ENCODE measurements at regions not wholly inside any gene's neighbourhood (a gene's known extent, or its start where the extent isn't known, plus 50 kb on each side); places are given as distances from the start of the nearest gene placed in this dataset.

DNA sequence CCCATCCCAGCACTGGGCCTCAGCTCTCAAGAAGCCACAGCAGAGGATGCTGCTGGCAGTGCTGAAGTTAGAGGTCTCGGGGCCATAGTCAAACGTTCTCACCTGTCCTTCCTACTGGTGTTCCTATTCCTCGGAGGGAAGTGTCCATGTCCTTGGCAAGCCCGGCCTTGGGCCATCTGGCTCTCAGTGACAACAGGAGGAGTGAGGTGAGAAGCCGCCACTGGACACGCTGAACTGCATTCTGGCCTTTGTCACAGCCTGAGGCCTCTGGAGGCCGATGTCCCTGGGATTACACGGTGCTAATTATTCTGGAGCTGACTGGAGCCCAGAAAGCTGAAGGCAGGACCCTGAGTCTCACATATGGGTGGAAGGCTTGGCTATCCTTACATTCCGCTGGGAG is 92.5 kb downstream of the OLFM1 start:
- H2BK120ac ChIP-seq (ENCODE audit: low read depth, low read length): no peak overlapping the region
- H3K9me3 ChIP-seq (ENCODE audit: control insufficient read depth, insufficient read depth, low read length): peaks cover 24% of the 10 kb centered on the region
- no peak overlapping the region for H3K9ac ChIP-seq (ENCODE audit: low read depth, low read length)
- H2AK5ac ChIP-seq (ENCODE audit: low read depth, low read length): no peak overlapping the region
- H4K5ac ChIP-seq (ENCODE audit: low read depth, low read length): no peak overlapping the region
- POLR2A ChIA-PET (ENCODE audit: unreplicated experiment): no interaction called here
- H3K79me1 ChIP-seq (ENCODE audit: low read depth in 1 of 2, low read length in 2 of 2): no peaks in the 10 kb centered on the region
- no peak overlapping the region for H2BK5ac ChIP-seq (ENCODE audit: low read depth, low read length, poor library complexity, severe bottlenecking)
- H3K4ac ChIP-seq (ENCODE audit: low read depth, low read length): no peak overlapping the region
- no peaks in the 10 kb centered on the region for H3K4me1 ChIP-seq (ENCODE audit: control insufficient read depth, insufficient read depth, low read length)
- TF ChIP-seq FOS (IDR thresholded peaks at IDR 0.05; ENCODE audit: low read depth, low read length) (no peak), SMC3 (IDR thresholded peaks at IDR 0.05; ENCODE audit: low read depth, low read length) (no peak), POLR2A (IDR thresholded peaks at IDR 0.05; ENCODE audit: low read depth, low read length) (no peak), MAZ (IDR thresholded peaks at IDR 0.05; ENCODE audit: borderline replicate concordance, low read depth, low read length) (no peak), RAD21 (IDR thresholded peaks at IDR 0.05; ENCODE audit: low read length) (no peak), CHD1 (IDR thresholded peaks at IDR 0.05; ENCODE audit: low read depth, low read length) (no peak), RFX5 (IDR thresholded peaks at IDR 0.05; ENCODE audit: low read depth, low read length) (no peak), NFE2L2 (IDR thresholded peaks at IDR 0.05; ENCODE audit: low read depth, low read length) (no peak), MXI1 (IDR thresholded peaks at IDR 0.05; ENCODE audit: borderline replicate concordance, low read depth, low read length) (no peak), MAFK (IDR thresholded peaks at IDR 0.05; ENCODE audit: low read depth, low read length) (no peak), CEBPB (IDR thresholded peaks at IDR 0.05; ENCODE audit: low read depth, low read length) (no peak), RCOR1 (IDR thresholded peaks at IDR 0.05; ENCODE audit: insufficient replicate concordance, low read length) (no peak)
- TF ChIP-seq, protein P1, sequence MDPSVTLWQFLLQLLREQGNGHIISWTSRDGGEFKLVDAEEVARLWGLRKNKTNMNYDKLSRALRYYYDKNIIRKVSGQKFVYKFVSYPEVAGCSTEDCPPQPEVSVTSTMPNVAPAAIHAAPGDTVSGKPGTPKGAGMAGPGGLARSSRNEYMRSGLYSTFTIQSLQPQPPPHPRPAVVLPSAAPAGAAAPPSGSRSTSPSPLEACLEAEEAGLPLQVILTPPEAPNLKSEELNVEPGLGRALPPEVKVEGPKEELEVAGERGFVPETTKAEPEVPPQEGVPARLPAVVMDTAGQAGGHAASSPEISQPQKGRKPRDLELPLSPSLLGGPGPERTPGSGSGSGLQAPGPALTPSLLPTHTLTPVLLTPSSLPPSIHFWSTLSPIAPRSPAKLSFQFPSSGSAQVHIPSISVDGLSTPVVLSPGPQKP (IDR thresholded peaks at IDR 0.05; ENCODE audit: borderline replicate concordance, low read depth, low read length): no peak
- TF ChIP-seq, protein P2, sequence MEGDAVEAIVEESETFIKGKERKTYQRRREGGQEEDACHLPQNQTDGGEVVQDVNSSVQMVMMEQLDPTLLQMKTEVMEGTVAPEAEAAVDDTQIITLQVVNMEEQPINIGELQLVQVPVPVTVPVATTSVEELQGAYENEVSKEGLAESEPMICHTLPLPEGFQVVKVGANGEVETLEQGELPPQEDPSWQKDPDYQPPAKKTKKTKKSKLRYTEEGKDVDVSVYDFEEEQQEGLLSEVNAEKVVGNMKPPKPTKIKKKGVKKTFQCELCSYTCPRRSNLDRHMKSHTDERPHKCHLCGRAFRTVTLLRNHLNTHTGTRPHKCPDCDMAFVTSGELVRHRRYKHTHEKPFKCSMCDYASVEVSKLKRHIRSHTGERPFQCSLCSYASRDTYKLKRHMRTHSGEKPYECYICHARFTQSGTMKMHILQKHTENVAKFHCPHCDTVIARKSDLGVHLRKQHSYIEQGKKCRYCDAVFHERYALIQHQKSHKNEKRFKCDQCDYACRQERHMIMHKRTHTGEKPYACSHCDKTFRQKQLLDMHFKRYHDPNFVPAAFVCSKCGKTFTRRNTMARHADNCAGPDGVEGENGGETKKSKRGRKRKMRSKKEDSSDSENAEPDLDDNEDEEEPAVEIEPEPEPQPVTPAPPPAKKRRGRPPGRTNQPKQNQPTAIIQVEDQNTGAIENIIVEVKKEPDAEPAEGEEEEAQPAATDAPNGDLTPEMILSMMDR (conservative IDR thresholded peaks at IDR 0.05; ENCODE audit: low read depth, low read length): no peak
- TF ChIP-seq, protein P3, sequence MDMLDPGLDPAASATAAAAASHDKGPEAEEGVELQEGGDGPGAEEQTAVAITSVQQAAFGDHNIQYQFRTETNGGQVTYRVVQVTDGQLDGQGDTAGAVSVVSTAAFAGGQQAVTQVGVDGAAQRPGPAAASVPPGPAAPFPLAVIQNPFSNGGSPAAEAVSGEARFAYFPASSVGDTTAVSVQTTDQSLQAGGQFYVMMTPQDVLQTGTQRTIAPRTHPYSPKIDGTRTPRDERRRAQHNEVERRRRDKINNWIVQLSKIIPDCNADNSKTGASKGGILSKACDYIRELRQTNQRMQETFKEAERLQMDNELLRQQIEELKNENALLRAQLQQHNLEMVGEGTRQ (IDR thresholded peaks at IDR 0.05; ENCODE audit: low read depth, low read length): no peak
- H2AK9ac ChIP-seq (replicated peaks; ENCODE audit: low read depth, low read length, poor library complexity): no peak overlapping the region
- H3K23ac ChIP-seq (ENCODE audit: low read depth, low read length): no peak overlapping the region
- H4K91ac ChIP-seq (ENCODE audit: insufficient read depth, low read depth, low read length): no peak overlapping the region
- no peak for DNase-seq
- no peak for ATAC-seq (ENCODE audit: low read depth)
- H3K36me3 ChIP-seq (ENCODE audit: control insufficient read depth, insufficient read depth, low read length): no peaks in the 10 kb centered on the region
- no peaks in the 10 kb centered on the region for H3K9me1 ChIP-seq (ENCODE audit: insufficient read depth, low read length)
- no peak overlapping the region for H2BK15ac ChIP-seq (ENCODE audit: low read depth, low read length)
- intact Hi-C loops (cut with micrococcal nuclease): no loop called here
- H3K27ac ChIP-seq (ENCODE audit: insufficient read depth, low read length): no peak overlapping the region
- no peak overlapping the region for H3K56ac ChIP-seq (ENCODE audit: extremely low read depth, insufficient read depth, low read length)
- H2BK20ac ChIP-seq (ENCODE audit: low read depth, low read length): no peak overlapping the region
- no peaks in the 10 kb centered on the region for H4K20me1 ChIP-seq (ENCODE audit: insufficient read depth, low read length)
- CTCF ChIA-PET: no interaction called here
- no TSS peak for BruUV-seq (replicated peaks)
- peaks cover 2% of the 10 kb centered on the region; the same call in 1 of the 2 replicates for H3K27me3 ChIP-seq (ENCODE audit: control insufficient read depth, insufficient read depth, low read length)
- dilution Hi-C loops (cut with HindIII; ENCODE audit: low sequenced_read_pairs, unreplicated experiment): no loop called here
- no peak overlapping the region for H4K8ac ChIP-seq (ENCODE audit: low read depth in 2 of 2, low read length in 2 of 2)
- no peak overlapping the region for H3K4me2 ChIP-seq (ENCODE audit: low read depth, low read length)
- no peak overlapping the region for H3K18ac ChIP-seq (ENCODE audit: low read depth, low read length)
- no peak overlapping the region for H3K14ac ChIP-seq (replicated peaks; ENCODE audit: low read depth, low read length)
- in situ Hi-C loops (cut with MboI; ENCODE audit: low sequenced_read_pairs): no loop called here
- no peak overlapping the region for H2AFZ ChIP-seq (replicated peaks; ENCODE audit: low read length, poor library complexity)
- no peak overlapping the region for H3K4me3 ChIP-seq (ENCODE audit: insufficient read depth, low read depth, low read length)
- WGBS, 2 experiments (ENCODE audit: extremely low coverage in 2 of 2, insufficient read length in 1 of 2): no CpG with 5 or more reads among the region's 9 CpGs

All from IMR-90 (cell line).